ENCODE measurements at regions not wholly inside any gene's neighbourhood (a gene's known extent, or its start where the extent isn't known, plus 50 kb on each side); places are given as distances from the start of the nearest gene placed in this dataset.

- H3K4me3 ChIP-seq (ENCODE audit: low read length) = no peak overlapping the region
- DNase-seq (ENCODE audit: low read depth) = no peak
- TF ChIP-seq CTCF (conservative IDR thresholded peaks at IDR 0.05; ENCODE audit: low read length) = no peak
These were observed 73.9 kb upstream of the NRSN1 start for GRCh38 chr6:24051942-24052589.

- no peak for TF ChIP-seq CTCF (conservative IDR thresholded peaks at IDR 0.05; ENCODE audit: low read length)
- no peak overlapping the region for H3K4me3 ChIP-seq (ENCODE audit: low read length)
- DNase-seq (ENCODE audit: low read depth) = no peak
These were observed 73.4 kb upstream of the NRSN1 start for GRCh38 chr6:24052590-24052961.

GRCh38 chr6:24053057-24053456, 73.0 kb upstream of the NRSN1 start:
- no peak overlapping the region for H3K4me3 ChIP-seq (ENCODE audit: low read length)
- DNase-seq (ENCODE audit: low read depth) = no peak
- TF ChIP-seq CTCF (conservative IDR thresholded peaks at IDR 0.05; ENCODE audit: low read length) = no peak

GRCh38 chr6:24054388-24054787, 71.6 kb upstream of the NRSN1 start:
- H3K4me3 ChIP-seq (ENCODE audit: low read length) = no peak overlapping the region
- DNase-seq (ENCODE audit: low read depth) = no peak
- TF ChIP-seq CTCF (conservative IDR thresholded peaks at IDR 0.05; ENCODE audit: low read length) = no peak

- H3K4me3 ChIP-seq (ENCODE audit: low read length) = no peak overlapping the region
- no peak for DNase-seq (ENCODE audit: low read depth)
- no peak for TF ChIP-seq CTCF (conservative IDR thresholded peaks at IDR 0.05; ENCODE audit: low read length)
These were observed 69.4 kb upstream of the NRSN1 start for GRCh38 chr6:24056567-24056966.

- TF ChIP-seq CTCF (conservative IDR thresholded peaks at IDR 0.05; ENCODE audit: low read length) = no peak
- no peak overlapping the region for H3K4me3 ChIP-seq (ENCODE audit: low read length)
- no peak for DNase-seq (ENCODE audit: low read depth)
These were observed 69.0 kb upstream of the NRSN1 start for GRCh38 chr6:24057030-24057429.

- TF ChIP-seq CTCF (conservative IDR thresholded peaks at IDR 0.05; ENCODE audit: low read length) = no peak
- H3K4me3 ChIP-seq (ENCODE audit: low read length) = no peak overlapping the region
- DNase-seq (ENCODE audit: low read depth) = no peak
These were observed 64.8 kb upstream of the NRSN1 start for GRCh38 chr6:24060982-24061754.
